NAMALWA (cell line): ENCODE measurements at regions not wholly inside any gene's neighbourhood (a gene's known extent, or its start where the extent isn't known, plus 50 kb on each side); places are given as distances from the start of the nearest gene placed in this dataset.
"Not testable (repeated sequence)": the region's sequence is repeated elsewhere in the genome, so short reads cannot be mapped to it uniquely, and the experiment has no call there.

Experiments
- DNase-seq: peaks from one replicate; pipeline ENCODE4 v3.0.0-alpha.2; 2015; ENCODE audit warnings: low spot score

DNA sequence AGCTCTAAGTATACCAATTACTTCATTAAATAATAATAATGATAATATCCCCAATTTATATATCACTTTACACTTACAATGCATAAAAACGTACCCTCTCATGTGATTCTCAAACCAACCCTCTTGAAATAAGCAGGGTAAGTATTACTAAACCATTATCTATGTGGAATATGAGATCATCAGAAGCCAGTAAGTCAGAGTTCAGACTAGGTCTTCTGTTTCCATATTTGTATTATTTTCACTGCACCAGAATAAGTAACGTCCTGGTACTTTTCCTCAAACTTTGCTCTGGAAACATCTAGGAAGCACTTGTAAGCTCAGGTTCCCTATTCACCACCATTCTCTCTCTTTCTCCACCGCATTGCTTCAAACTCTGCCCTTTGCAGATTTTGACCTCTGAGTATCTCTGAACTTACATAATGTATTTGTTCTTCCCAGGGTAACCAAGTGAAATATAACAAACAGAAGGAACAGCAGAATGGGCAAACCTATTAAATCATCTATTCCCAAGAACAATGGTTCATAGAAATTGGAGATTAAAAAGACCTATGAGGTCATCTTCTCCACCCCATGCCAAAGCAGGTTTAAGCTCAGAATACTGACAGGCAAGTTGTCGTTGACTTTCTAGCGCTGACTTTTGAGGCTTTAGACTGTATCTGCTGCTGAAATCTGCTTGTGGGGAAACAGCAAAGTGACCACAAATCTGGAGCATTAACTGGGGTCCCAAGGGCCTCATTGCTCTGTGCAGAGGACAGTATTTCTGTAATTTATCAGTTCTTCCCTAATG lies 161.3 kb upstream of the FAR2 start:
- DNase-seq = no peak

DNA sequence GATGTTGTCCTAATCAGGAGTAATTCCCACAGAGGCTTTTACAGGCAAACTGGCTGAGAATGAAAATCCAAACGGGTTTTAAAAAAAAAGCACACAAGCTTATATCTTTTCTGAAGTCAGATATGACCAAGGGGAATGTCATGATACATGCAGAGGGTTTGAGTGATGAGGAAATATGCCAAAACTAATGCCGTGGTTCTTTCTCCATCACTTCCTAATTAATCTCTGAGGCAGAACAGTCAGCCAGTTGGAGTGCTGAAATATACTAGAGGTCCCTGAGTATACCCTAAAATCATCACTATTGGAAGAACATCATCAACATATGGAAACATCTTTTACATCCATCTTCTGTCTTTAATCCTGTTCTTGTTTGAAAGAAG lies 160.8 kb upstream of the FAR2 start:
- DNase-seq = no peak

DNA sequence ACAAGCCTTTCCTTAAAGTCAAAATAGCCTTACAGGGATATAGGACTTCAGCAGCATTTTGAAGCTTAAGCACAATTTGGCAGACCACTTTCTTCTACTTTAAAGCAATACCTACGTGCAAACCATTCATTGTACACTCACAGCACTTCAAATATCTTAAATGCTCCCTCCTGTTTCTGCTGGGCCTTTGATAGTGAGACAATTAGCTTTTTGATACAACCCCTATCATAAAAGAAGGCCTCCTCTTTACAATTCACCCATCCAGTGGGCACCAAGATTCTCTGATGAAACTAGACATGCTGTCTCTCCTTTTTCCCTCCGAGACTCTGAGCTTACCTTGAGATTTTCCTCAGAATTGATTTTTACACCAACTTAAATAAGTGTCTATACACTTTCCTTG lies 157.5 kb upstream of the FAR2 start:
- no peak for DNase-seq

DNA sequence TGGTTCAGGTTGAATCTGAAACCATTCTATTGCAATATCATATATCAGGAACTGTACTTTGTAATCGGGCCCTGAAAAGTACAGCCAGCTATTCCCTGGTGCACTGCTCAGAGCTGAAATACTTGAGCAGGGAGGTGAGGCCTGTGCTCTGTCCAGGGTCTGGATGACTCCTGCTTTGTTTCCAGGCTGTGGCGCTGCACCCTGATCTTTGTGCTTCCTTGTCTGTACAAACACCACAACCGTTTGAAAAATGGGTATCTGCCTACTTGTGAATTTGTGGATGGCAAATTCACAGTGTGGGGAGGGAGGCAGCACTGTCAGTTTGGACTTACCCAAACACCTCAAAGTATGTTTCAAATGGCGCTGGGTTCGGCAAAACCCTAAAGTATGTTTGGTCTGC lies 155.4 kb upstream of the FAR2 start:
- DNase-seq = no peak

DNA sequence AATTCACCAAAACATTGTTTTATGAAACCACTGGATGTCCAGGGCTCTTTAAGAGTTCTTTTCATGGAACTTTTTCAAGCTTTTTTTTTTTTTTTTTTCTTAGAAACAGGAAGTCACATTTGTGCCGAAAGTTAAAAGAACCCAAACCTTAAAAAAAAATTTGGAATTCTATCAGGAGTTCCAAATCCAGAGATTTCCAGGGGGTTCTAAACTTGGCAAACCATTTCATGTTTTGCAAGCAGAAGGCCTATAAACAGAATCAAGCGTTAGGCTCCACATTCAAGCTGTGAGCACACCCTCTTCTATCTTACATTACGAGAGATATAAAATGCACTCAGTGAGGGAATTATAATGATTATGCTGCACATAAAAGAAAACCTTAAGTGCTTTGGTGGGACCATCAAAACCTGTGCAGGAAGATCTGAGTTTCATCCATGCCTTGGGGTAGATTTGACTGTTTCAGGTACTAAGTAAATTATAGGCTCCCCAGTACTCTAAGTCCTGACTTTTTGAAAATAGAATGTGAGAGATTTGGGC lies 154.8 kb upstream of the FAR2 start:
- DNase-seq = no peak

DNA sequence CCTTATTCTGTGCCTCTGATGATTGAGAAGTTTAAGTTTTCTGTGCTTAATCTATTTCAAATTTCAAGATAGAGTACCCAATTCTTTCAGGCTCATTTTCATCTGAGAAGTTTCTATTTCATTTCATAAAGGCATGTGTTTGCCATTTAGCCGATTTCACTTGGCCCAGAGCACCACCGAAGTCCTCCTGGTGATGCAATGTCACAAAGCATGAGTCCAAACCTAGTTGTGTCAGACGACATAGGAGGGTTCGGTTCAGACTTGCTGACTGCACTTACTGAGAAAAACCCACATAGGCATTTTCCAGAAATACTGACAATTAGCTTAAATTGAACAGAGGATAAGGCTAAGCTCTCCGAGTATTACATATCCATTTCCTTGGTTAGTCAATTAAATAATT lies 152.4 kb upstream of the FAR2 start:
- DNase-seq = no peak

DNA sequence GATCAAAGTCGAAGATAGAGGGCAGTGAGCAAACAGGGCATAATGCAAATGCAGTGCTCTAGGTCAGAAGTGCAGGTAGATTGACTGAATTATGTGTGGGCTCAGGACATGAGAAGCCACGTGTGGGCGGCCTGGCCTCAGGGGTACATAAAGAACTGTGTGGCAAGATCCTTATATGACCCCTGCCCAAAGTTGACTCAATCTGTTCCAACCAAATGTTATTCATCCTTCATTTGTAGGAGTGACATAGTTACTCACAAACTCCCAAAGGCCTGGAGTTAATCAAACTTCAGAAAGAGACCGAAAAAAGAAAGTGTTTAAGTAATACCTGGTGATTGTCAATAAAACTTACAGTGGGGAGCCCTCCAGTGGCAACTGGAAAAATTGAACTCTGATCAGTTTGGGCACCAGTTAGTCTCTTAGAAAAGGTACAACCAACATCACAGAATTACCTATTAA lies 150.4 kb upstream of the FAR2 start:
- peak; percentile 36 for DNase-seq

DNA sequence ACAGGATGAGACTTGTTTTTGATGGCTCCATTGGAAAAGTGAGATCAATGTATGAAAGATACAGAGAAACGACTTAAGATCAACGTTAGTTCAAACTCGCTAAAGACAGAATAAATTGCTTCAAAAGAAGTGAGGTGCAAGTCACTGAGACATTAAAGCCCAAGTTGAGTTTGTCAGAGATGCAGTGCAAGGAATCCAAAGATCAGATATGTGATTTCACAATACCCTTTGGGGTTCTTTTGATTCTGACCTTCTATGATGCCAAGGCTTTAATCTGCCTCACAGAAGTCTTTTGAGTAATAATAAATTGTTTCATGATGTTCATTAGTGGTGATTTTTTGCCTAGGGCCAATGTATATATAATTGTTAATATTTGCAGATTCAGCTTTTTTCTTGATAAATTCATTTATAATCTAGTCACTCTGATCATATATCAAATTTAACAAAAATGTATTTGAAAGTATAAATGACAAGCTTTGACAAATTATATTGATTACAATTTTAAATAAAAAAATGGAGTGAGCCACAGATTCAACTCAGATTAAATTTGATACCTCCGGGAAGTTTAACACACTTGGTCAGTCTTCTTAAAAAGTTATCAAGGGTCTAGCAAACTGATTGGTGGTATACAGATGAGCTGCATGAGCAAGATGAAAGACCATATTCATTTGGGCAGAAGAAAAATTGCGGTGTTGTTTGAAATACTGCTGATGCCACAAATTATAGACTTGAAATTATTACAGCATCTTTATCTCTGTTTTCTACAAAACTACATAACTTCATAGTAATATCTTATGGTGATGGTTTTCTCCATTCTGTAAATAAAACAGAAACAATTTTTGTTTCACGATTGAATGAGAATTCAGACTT lies 144.8 kb upstream of the FAR2 start:
- no peak for DNase-seq

DNA sequence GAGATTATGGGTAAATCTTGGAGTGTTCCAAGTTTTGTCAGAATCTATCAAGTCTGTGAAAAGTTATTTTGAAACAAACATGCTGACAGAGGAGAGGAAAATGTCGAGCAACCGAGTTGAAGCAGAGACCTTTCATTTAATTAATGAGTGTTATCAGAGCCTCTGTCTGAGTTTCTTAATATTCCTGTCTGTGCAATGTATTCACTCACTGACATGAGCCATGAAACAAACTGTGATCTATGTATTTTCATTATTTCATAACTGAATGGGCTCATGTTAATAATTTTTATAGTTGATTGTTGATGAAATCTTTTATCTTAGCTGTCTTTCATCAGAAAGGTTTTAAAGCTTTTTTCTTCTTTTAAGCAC lies 144.2 kb upstream of the FAR2 start:
- no peak for DNase-seq

DNA sequence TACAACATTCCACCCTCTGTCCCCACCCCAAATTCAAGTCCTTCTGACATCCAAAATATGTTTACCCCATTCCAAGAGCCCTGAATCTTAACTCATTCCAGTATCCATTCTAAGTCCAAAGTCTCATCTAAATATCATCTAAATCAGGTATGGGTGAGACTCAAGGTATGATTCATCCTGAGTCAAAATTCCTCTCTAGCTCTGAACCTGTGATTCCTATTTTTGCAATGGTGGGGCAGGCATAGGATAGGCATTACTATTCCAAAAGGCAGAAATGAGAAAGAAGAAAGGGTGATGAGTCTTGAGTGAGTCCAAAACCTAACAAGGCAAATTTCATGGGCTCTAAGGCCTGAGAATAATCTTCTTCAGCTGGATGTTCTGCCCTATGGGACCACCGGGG lies 140.3 kb upstream of the FAR2 start:
- DNase-seq = no peak

DNA sequence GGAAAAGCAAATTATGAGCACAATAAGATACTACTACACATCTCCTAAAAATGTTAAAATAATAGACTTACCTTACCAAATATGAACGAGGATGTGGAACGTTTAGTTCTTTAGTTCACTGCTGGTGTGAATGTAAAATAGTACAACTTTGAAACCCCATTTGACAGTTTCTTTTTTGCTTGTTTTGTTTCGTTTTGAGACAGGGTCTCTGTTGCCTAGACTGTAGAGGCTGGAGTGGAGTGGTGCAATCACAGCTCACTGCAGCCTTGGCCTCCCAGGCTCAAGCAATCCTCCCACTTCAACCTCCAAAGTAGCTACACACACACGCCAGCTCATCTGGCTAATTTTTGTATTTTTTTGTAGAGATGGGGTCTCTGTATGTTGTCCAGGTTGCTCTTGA lies 136.4 kb upstream of the FAR2 start:
- no peak for DNase-seq

DNA sequence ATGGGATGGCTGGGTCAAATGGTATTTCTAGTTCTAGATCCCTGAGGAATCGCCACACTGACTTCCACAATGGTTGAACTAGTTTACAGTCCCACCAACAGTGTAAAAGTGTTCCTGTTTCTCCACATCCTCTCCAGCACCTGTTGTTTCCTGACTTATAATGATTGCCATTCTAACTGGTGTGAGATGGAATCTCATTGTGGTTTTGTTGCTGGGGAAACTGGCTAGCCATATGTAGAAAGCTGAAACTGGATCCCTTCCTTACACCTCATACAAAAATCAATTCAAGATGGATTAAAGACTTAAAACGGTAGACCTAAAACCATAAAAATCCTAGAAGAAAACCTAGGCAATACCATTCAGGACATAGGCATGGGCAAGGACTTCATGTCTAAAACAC lies 131.5 kb upstream of the FAR2 start:
- not testable (repeated sequence) for DNase-seq

DNA sequence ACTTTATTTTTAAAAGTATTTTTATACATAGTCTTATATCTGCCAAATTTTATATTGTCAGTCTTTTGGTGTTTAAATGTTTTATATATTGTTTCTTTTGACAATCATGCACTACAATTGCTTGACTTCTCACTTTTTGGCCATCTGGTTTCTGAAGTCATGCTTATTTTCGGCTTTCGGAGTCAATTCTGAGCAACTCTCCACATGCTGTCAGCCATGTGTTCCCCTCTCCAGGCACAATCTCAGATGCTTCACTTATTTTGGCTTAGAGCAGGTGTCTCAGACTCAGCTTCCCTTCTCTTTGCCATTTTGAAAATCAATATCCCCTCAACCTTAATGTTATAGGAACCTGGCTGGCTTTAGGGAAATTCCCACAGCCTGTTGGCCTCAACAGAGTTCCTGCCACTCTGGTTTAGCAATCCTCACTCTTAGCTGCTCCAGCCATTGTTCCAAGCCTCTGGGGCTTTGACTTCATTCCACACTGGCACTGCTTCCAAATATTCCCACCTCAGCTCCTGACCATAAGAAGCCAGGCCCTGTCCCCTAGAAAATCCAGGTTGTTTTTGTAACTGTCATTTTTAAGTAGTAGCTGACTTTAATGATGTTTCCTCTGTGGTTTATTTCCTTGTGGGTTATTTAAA lies 125.5 kb upstream of the FAR2 start:
- no peak for DNase-seq

DNA sequence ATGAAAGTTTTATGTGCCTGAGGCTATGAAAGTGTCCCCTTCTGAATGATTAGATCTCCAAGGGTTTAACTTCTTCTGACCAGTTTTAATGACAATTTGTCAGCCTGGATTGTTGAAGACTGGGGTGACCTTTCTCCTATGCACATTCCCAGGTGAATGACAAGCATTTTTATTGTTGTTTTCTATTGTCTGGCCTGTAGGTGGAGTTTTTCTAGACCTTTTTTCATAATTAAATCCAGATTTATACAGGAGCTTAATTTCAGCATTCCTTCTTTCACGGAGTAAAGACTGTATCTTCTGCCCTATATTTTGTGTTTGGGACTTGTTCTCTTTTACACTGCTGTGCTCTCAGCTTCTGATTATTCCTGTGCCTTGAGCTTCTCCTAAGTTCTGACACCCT lies 125.0 kb upstream of the FAR2 start:
- DNase-seq = no peak

DNA sequence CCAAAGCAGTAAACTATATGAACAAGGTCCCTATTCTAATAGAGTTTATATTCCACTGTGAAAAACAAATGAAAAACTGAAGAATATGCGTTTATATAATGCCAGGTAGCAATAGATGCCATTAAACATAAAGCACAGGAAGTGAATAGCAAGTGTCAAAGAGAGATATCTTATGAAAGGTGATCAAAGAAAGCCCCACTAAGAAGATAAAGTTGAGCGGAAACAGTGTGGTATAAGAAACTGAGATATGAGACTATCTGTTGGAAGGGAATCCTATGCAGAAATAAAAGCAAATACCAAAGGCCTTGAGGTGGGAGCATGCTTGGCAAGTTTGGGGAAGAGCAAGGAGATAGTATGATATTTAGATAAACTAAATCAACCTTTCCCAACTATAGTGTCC lies 123.1 kb upstream of the FAR2 start:
- no peak for DNase-seq

DNA sequence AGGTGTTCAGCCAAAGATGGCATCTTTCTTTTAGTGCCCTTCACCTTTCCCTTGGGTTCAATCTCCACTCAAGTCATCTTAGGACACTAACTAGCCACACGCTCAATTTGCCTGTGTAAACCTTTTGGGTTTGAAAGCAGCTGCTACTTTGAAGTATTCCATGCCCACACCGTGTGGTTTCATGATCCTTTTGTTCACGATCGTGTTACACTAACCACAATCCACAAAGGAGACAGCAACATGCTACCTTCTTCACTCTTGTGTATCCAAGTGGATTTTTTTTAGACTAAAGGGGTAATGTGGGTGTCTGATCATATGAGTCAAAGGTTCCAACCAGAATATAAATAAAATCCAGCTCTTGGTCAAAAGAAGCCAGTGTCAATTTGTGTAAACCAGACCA lies 122.7 kb upstream of the FAR2 start:
- DNase-seq = no peak

DNA sequence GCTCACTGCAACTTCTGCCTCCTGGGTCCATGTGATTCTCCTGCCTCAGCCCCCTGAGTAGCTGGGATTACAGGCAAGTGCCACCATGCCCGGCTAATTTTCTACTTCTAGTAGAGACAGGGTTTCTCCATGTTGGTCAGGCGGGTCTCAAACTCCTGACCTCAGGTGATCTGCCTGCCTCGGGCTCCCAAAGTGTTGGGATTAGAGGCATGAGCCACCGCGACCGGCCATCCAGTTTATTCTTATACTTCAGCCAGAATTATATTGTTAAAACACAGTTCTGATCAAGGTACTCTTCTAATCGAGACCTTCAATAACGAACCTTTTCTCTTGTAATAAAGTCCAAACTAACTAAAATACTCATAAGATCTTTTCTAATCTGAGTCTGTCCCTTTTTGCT lies 119.6 kb upstream of the FAR2 start:
- DNase-seq = not testable (repeated sequence)

DNA sequence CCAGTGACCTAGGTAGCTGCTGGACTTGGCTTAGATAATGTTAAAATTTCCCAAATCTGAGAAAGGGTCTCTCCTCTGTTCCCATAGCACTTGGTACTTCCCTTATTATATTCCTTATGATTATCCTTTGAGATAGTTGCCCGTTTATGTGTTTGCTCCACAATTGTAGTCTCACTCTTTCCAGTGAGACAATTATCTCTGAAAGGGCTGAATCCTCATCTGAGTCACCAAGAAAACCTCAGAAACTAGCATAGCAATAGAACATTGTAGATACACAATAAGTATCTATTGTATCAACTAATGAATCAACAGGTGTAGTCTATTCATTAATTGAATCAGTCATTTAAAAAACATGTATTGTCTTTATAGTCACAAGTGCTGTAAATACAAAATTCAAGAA lies 119.1 kb upstream of the FAR2 start:
- DNase-seq = no peak

DNA sequence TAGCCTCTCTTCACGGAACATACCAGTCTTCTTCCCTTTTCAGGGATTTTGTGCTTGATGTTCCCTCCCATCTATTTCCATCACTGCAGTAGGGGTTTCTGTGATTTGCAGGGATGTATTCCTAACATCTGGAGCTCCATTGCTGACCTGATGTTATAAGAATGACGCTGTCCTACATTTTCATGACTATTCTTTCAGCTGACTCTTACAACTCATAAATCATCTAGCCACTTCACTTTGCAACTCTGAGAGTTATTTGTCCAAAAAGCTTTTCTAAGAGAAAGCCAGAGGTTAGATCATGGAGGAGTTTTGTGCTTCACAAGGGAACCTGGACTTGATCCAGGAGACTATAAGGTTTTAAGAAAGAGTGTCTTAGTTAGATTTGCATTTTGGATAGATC lies 116.6 kb upstream of the FAR2 start:
- DNase-seq = no peak

DNA sequence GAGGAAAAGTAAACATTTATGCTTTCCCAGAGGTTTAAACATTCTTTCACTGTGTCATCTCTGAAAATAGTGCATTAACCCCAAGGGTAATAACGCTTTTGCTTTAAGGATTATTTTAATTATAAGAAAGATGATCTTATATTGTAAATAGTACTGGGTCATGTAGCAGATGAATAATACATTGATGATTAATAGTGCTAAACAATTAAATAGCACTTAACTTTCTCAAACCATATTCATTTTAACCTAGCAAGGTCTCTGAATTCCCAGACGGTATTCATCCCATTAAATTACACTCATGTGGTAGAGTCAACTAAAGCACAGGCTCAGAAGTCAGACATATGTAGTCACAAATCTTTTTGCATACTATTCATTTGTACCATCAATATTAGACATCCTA lies 115.6 kb upstream of the FAR2 start:
- no peak for DNase-seq

DNA sequence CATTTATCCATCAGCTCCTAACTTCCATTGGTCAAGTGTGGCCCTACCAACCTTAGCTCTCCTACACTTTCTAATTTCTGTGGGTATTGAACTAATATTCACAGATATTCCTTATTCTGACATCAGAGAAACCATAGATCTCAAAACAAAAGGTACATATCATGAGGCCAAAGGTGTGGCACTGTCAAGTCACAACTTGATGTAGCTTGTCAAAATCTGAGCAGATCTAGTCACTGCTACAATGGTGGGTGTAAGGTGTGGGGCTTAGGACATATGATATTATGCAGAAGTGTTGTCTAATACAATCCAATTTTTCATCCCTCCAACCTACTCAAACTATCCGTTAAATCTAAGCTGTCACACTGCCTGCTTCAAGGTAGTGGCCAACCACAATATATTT lies 114.0 kb upstream of the FAR2 start:
- no peak for DNase-seq

DNA sequence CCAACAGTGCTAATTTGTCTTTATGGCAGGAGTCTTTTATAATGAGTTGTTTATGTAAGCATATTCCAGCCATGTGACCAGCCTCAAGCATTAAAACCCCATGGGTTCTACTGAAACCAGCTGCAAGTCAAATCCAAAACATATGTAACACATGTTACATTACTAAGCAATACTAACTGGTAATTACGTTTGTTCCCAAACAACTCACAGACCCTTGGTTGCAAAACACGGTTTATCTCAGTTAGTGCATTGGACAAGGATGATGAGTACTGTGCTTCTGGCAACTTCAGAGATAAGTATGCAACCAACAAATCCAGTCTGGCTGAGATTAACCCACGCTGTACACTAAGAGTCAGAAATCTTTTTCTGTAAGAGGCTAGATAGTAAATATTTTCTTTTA lies 110.1 kb upstream of the FAR2 start:
- no peak for DNase-seq

DNA sequence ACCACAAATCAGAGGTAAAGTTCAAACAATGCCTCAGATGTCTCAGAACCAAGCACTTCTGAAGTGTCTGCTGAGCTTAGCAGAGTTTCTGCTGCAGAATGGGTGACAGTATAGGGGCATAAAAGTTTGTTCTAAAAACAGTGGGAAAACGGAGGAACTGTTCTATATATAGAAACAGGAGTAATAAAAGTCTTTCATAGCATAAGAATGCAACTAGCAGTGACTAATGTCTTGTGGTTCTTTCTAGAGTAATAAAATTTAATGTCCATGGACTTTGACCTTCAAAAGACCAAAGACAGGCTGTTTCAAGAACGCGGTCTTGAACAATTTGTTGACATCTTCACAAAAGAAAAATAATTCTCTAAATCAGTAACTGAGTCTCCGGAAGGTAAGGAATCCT lies 107.5 kb upstream of the FAR2 start:
- DNase-seq = no peak
